ENCODE measurements at regions not wholly inside any gene's neighbourhood (a gene's known extent, or its start where the extent isn't known, plus 50 kb on each side); places are given as distances from the start of the nearest gene placed in this dataset.

- Histone ChIP-seq H3K4me1 (ENCODE audit: control insufficient read depth in 1 of 2, low read depth in 2 of 2) (no peaks in the 10 kb centered on the region), H3K36me3 (no peaks in the 10 kb centered on the region), H3K27ac (no peak overlapping the region), H3K4me3 (no peak overlapping the region), H3K9me3 (no peaks in the 10 kb centered on the region), H3K27me3 (replicated peaks; ENCODE audit: insufficient read depth) (no peaks in the 10 kb centered on the region)
- DNase-seq (ENCODE audit: low spot score) (no peak), ATAC-seq (ENCODE audit: insufficient number of reproducible peaks, low FRiP score, low read depth) (no peak)
- TF ChIP-seq CTCF (IDR thresholded peaks at IDR 0.05): no peak
Measured at GRCh38 chr18:38263066-38263465, 697.5 kb upstream of the CELF4 start.

GRCh38 chr18:38262661-38263060, 697.1 kb upstream of the CELF4 start:
- Histone ChIP-seq H3K9me3 (no peaks in the 10 kb centered on the region), H3K27ac (no peak overlapping the region), H3K4me3 (no peak overlapping the region), H3K4me1 (ENCODE audit: control insufficient read depth in 1 of 2, low read depth in 2 of 2) (no peaks in the 10 kb centered on the region), H3K36me3 (no peaks in the 10 kb centered on the region), H3K27me3 (replicated peaks; ENCODE audit: insufficient read depth) (no peaks in the 10 kb centered on the region)
- ATAC-seq (ENCODE audit: insufficient number of reproducible peaks, low FRiP score, low read depth) (no peak), DNase-seq (ENCODE audit: low spot score) (no peak)
- TF ChIP-seq CTCF (IDR thresholded peaks at IDR 0.05): no peak

- H3K36me3 ChIP-seq: no peaks in the 10 kb centered on the region
- H3K4me1 ChIP-seq (ENCODE audit: control insufficient read depth in 1 of 2, low read depth in 2 of 2): no peaks in the 10 kb centered on the region
- ATAC-seq (ENCODE audit: insufficient number of reproducible peaks, low FRiP score, low read depth) (no peak), DNase-seq (ENCODE audit: low spot score) (no peak)
- no peak for TF ChIP-seq CTCF (IDR thresholded peaks at IDR 0.05)
- no peaks in the 10 kb centered on the region for H3K9me3 ChIP-seq
- no peak overlapping the region for H3K4me3 ChIP-seq
- no peaks in the 10 kb centered on the region for H3K27me3 ChIP-seq (replicated peaks; ENCODE audit: insufficient read depth)
- H3K27ac ChIP-seq: no peak overlapping the region
Measured at GRCh38 chr18:38257661-38258060, 692.1 kb upstream of the CELF4 start.

GRCh38 chr18:38256366-38256765, 690.8 kb upstream of the CELF4 start:
- TF ChIP-seq CTCF (IDR thresholded peaks at IDR 0.05): no peak
- Histone ChIP-seq H3K36me3 (no peaks in the 10 kb centered on the region), H3K27me3 (replicated peaks; ENCODE audit: insufficient read depth) (no peaks in the 10 kb centered on the region), H3K27ac (no peak overlapping the region), H3K4me3 (no peak overlapping the region), H3K4me1 (ENCODE audit: control insufficient read depth in 1 of 2, low read depth in 2 of 2) (no peaks in the 10 kb centered on the region), H3K9me3 (no peaks in the 10 kb centered on the region)
- ATAC-seq (ENCODE audit: insufficient number of reproducible peaks, low FRiP score, low read depth): no peak
- no peak for DNase-seq (ENCODE audit: low spot score)

GRCh38 chr18:38250971-38251370, 685.4 kb upstream of the CELF4 start:
- ATAC-seq (ENCODE audit: insufficient number of reproducible peaks, low FRiP score, low read depth) (no peak), DNase-seq (ENCODE audit: low spot score) (no peak)
- H3K9me3 ChIP-seq: no peaks in the 10 kb centered on the region
- TF ChIP-seq CTCF (IDR thresholded peaks at IDR 0.05): no peak
- H3K4me3 ChIP-seq: no peak overlapping the region
- no peak overlapping the region for H3K27ac ChIP-seq
- H3K4me1 ChIP-seq (ENCODE audit: control insufficient read depth in 1 of 2, low read depth in 2 of 2): no peaks in the 10 kb centered on the region
- no peaks in the 10 kb centered on the region for H3K27me3 ChIP-seq (replicated peaks; ENCODE audit: insufficient read depth)
- no peaks in the 10 kb centered on the region for H3K36me3 ChIP-seq
